SK-N-SH (cell line): ENCODE measurements at regions not wholly inside any gene's neighbourhood (a gene's known extent, or its start where the extent isn't known, plus 50 kb on each side); places are given as distances from the start of the nearest gene placed in this dataset.
A peak's percentile ranks its signal among the peaks of the same experiment; 100 is the strongest.

Experiments
- CTCF ChIA-PET: fragments of 300-600, 350-600 bp; formaldehyde crosslinking; extraction: SDS; loops from one replicate; lab custom pipeline; 2021; lab: Yijun Ruan, JAX
- POLR2A ChIA-PET: fragments of 350-600 bp; sonication (Branson Sonifier 250); formaldehyde crosslinking; extraction: SDS; loops from one replicate; lab custom pipeline; 2020; ENCODE audit warnings: antibody characterized with exemption, inconsistent platforms; lab: Yijun Ruan, JAX
- DNase-seq: peaks from one replicate; pipeline ENCODE4 v3.0.0; 2012
- H2AFZ ChIP-seq: fragments of 200-600 bp; sonication (generic); 2 replicates; pipeline ENCODE4 v1.8.1; 2016; ENCODE audit warnings: antibody characterized with exemption, mild to moderate bottlenecking, low read depth
- H3F3A ChIP-seq: fragments of 200-600 bp; sonication (generic); replicated peaks from 2 replicates; pipeline ENCODE3; 2016; ENCODE audit warnings: antibody characterized with exemption, mild to moderate bottlenecking; ENCODE audit not compliant: insufficient read depth
- H3K27ac ChIP-seq, 2 experiments: fragments of 200-500 bp in 1 of 2; fragments of 200-600 bp in 1 of 2; sonication (Bioruptor generic) in 1 of 2; sonication (generic), shearing (Covaris generic) in 1 of 2; 2 replicates each; pipeline versions ENCODE4 v1.5.1 to v1.6.1; 2014 to 2016; ENCODE audit warnings: low read depth in 2 of 2, inconsistent platforms in 1 of 2, low read length in 1 of 2, mild to moderate bottlenecking in 1 of 2, mixed read lengths in 1 of 2
- H3K27me3 ChIP-seq: fragments of 200-600 bp; sonication (generic), shearing (Covaris generic); 2 replicates; pipeline ENCODE4 v1.6.1; 2016; ENCODE audit warnings: mixed run types; ENCODE audit not compliant: insufficient read depth
- H3K36me3 ChIP-seq, 2 experiments: fragments of 200-500 bp in 1 of 2; fragments of 200-600 bp in 1 of 2; sonication (Bioruptor generic) in 1 of 2; sonication (generic) in 1 of 2; replicated peaks in 1 of 2; 2 replicates each; pipeline versions ENCODE3 to v1.5.1; 2014 to 2016; ENCODE audit warnings: low read length in 1 of 2, mild to moderate bottlenecking in 1 of 2; ENCODE audit not compliant: insufficient read depth in 2 of 2, control insufficient read depth in 1 of 2
- H3K4me1 ChIP-seq, 2 experiments: fragments of 200-500 bp in 1 of 2; fragments of 200-600 bp in 1 of 2; sonication (Bioruptor generic) in 1 of 2; sonication (generic), shearing (Covaris generic) in 1 of 2; 2 replicates each; pipeline versions ENCODE4 v1.5.1 to v1.6.1; 2014 to 2016; ENCODE audit warnings: low read depth in 1 of 2, low read length in 1 of 2, mixed run types in 1 of 2; ENCODE audit not compliant: insufficient read depth in 2 of 2, control insufficient read depth in 1 of 2
- H3K4me2 ChIP-seq: fragments of 200-600 bp; sonication (generic), shearing (Covaris generic); 2 replicates; pipeline ENCODE4 v1.6.1; 2017; ENCODE audit warnings: mixed run types
- H3K4me3 ChIP-seq, 2 experiments: fragments of 200-500 bp in 1 of 2; fragments of 200-600 bp in 1 of 2; sonication (Bioruptor generic) in 1 of 2; sonication (generic), shearing (Covaris generic) in 1 of 2; 2 replicates each; pipeline versions ENCODE4 v1.5.1 to v1.8.1; 2014 to 2016; ENCODE audit warnings: low read depth in 2 of 2, inconsistent platforms in 1 of 2, low read length in 1 of 2, mild to moderate bottlenecking in 1 of 2, mixed read lengths in 1 of 2, moderate library complexity in 1 of 2
- H3K79me2 ChIP-seq: fragments of 200-600 bp; sonication (generic); 2 replicates; pipeline ENCODE4 v1.8.1; 2017; ENCODE audit warnings: mild to moderate bottlenecking; ENCODE audit not compliant: insufficient read depth
- H3K9ac ChIP-seq: fragments of 200-600 bp; sonication (generic); 2 replicates; pipeline ENCODE4 v1.6.1; 2017; ENCODE audit warnings: mixed run types
- H3K9me2 ChIP-seq: fragments of 200-600 bp; sonication (generic); 2 replicates; pipeline ENCODE4 v1.6.1; 2017; ENCODE audit warnings: mixed run types
- H3K9me3 ChIP-seq: fragments of 200-600 bp; sonication (generic); 2 replicates; pipeline ENCODE4 v1.6.1; 2017; ENCODE audit warnings: mixed run types, mild to moderate bottlenecking, moderate library complexity
- H4K20me1 ChIP-seq: fragments of 200-600 bp; sonication (generic); 2 replicates; pipeline ENCODE4 v1.6.1; 2017; ENCODE audit warnings: mild to moderate bottlenecking, mixed run types; ENCODE audit not compliant: insufficient read depth
- CHD2 ChIP-seq: fragments of 150-350 bp; IDR thresholded peaks from 2 replicates; pipeline ENCODE4 v1.6.1; 2018; ENCODE audit warnings: low read length; ENCODE audit not compliant: partially characterized antibody
- CTCF ChIP-seq: fragments of 200-600 bp; sonication (generic); IDR thresholded peaks from 2 replicates; pipeline ENCODE4 v1.6.1; 2017; ENCODE audit warnings: antibody characterized with exemption, mild to moderate bottlenecking, moderate library complexity
- GABPA ChIP-seq: IDR thresholded peaks from 2 replicates; pipeline ENCODE4 v1.4.0; 2012; ENCODE audit warnings: low read depth, mild to moderate bottlenecking
- JUND ChIP-seq: IDR thresholded peaks from 2 replicates; pipeline ENCODE4 v1.4.0; 2012
- NFIC ChIP-seq: IDR thresholded peaks from 2 replicates; pipeline ENCODE4 v1.4.0; 2012; ENCODE audit warnings: borderline replicate concordance
- NRF1 ChIP-seq: IDR thresholded peaks from 2 replicates; pipeline ENCODE4 v1.6.1; 2012; ENCODE audit warnings: low read depth, mild to moderate bottlenecking, low read length
- POLR2AphosphoS5 ChIP-seq: IDR thresholded peaks from 2 replicates; pipeline ENCODE4 v1.6.1; 2012; ENCODE audit warnings: low read depth, low read length
- RCOR1 ChIP-seq: fragments of 150-350 bp; IDR thresholded peaks from 2 replicates; pipeline ENCODE4 v1.6.1; 2017; ENCODE audit warnings: antibody characterized with exemption, low read length
- RXRA ChIP-seq: IDR thresholded peaks from 2 replicates; pipeline ENCODE4 v1.4.0; 2012; ENCODE audit warnings: low read depth, mild to moderate bottlenecking, borderline replicate concordance
- TAF1 ChIP-seq: IDR thresholded peaks from 2 replicates; pipeline ENCODE4 v1.6.1; 2012; ENCODE audit warnings: low read depth, mild to moderate bottlenecking, low read length, moderate library complexity, borderline replicate concordance
- TCF12 ChIP-seq: IDR thresholded peaks from 2 replicates; pipeline ENCODE4 v1.4.0; 2012
- YY1 ChIP-seq: IDR thresholded peaks from 2 replicates; pipeline ENCODE4 v1.4.0; 2012; ENCODE audit warnings: low read depth, mild to moderate bottlenecking
- ZBTB33 ChIP-seq: IDR thresholded peaks from 2 replicates; pipeline ENCODE4 v1.4.0; 2012; ENCODE audit warnings: low read depth, borderline replicate concordance
- WGBS: methylation state at CpG from one replicate; pipeline ENCODE4 v1.1.6; 2017; ENCODE audit warnings: low lambda C conversion rate; 5-methylcytosine and 5-hydroxymethylcytosine counted together
- TF ChIP-seq, protein P1 (sequence below): fragments of 150-350 bp; IDR thresholded peaks from 2 replicates; pipeline ENCODE4 v1.6.1; 2017; ENCODE audit warnings: antibody characterized with exemption, low read length, low read depth, borderline replicate concordance
- TF ChIP-seq, protein P2 (sequence below): IDR thresholded peaks from 2 replicates; pipeline ENCODE4 v1.4.0; 2012; ENCODE audit warnings: low read depth, borderline replicate concordance

- no peak for TF ChIP-seq POLR2AphosphoS5
- TF ChIP-seq TCF12, result peak; percentile 54; the same call in 1 of the 2 replicates
- no peak for TF ChIP-seq CTCF
- TF ChIP-seq ZBTB33, result no peak
- no peak for TF ChIP-seq TAF1
- TF ChIP-seq, protein P1, sequence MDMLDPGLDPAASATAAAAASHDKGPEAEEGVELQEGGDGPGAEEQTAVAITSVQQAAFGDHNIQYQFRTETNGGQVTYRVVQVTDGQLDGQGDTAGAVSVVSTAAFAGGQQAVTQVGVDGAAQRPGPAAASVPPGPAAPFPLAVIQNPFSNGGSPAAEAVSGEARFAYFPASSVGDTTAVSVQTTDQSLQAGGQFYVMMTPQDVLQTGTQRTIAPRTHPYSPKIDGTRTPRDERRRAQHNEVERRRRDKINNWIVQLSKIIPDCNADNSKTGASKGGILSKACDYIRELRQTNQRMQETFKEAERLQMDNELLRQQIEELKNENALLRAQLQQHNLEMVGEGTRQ, result no peak
- peak; percentile 70 for TF ChIP-seq JUND
- TF ChIP-seq, protein P2, sequence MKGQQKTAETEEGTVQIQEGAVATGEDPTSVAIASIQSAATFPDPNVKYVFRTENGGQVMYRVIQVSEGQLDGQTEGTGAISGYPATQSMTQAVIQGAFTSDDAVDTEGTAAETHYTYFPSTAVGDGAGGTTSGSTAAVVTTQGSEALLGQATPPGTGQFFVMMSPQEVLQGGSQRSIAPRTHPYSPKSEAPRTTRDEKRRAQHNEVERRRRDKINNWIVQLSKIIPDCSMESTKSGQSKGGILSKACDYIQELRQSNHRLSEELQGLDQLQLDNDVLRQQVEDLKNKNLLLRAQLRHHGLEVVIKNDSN, result no peak
- TF ChIP-seq RCOR1, result no peak
- TF ChIP-seq NFIC, result peak; percentile 36; the same call in 1 of the 2 replicates
- no peak for TF ChIP-seq CHD2
- no peak for TF ChIP-seq YY1
Observed at GRCh38 chr16:86676254-86676670, 97.9 kb downstream of the FOXL1 start (continued).

- POLR2A ChIA-PET, result no interaction called here
- 48% methylated on average over 2 of the region's 2 CpGs for WGBS
- TF ChIP-seq RXRA (no peak), CHD2 (no peak), NRF1 (no peak), GABPA (no peak), CTCF (no peak)
- TF ChIP-seq, protein P2, result no peak
- H3K27ac ChIP-seq, result peak overlapping the region in 1 of 2 experiments; percentile 99; a peak in 2 of 4 replicates
- H3K9ac ChIP-seq, result peak overlapping the region; percentile 20; the same call in 1 of the 2 replicates
- no peaks in the 10 kb centered on the region for H3K79me2 ChIP-seq
- H3K4me1 ChIP-seq, result peaks cover 0 to 41% of the 10 kb centered on the region in 2 experiments; a peak in 2 of 4 replicates
- no peaks in the 10 kb centered on the region for H3K9me3 ChIP-seq
- no peak overlapping the region for H3K4me3 ChIP-seq
- H3K9me2 ChIP-seq, result no peaks in the 10 kb centered on the region
- CTCF ChIA-PET, result no interaction called here
- H3K27me3 ChIP-seq, result no peaks in the 10 kb centered on the region
- H3K4me2 ChIP-seq, result no peak overlapping the region
- no peak for DNase-seq
- no peaks in the 10 kb centered on the region for H3K36me3 ChIP-seq
- H3F3A ChIP-seq, result peaks cover 61% of the 10 kb centered on the region
- no peaks in the 10 kb centered on the region for H4K20me1 ChIP-seq
- H2AFZ ChIP-seq, result no peak overlapping the region
Observed at GRCh38 chr16:86679490-86679889, 101.1 kb downstream of the FOXL1 start.
